Effector memory CD4-positive, alpha-beta T cell (primary cell): ENCODE measurements at regions not wholly inside any gene's neighbourhood (a gene's known extent, or its start where the extent isn't known, plus 50 kb on each side); places are given as distances from the start of the nearest gene placed in this dataset.

Experiments used
- DNase-seq, 3 donors: peaks; one replicate each; pipeline ENCODE4 v3.0.0-alpha.2; 2020
- H3K27ac ChIP-seq: 2 replicates; pipeline ENCODE4 v1.7.0; 2013; ENCODE audit warnings: mild to moderate bottlenecking, low read length, moderate library complexity; ENCODE audit not compliant: insufficient read depth, poor library complexity, severe bottlenecking
- H3K27me3 ChIP-seq: replicated peaks from 2 replicates; pipeline ENCODE4 v1.7.0; 2013; ENCODE audit warnings: mild to moderate bottlenecking, low read length; ENCODE audit not compliant: insufficient read depth, control insufficient read depth, poor library complexity, severe bottlenecking
- H3K36me3 ChIP-seq: 2 replicates; pipeline ENCODE4 v1.7.0; 2013; ENCODE audit warnings: mild to moderate bottlenecking, low read length, moderate library complexity; ENCODE audit not compliant: control insufficient read depth, insufficient read depth
- H3K4me1 ChIP-seq: 2 replicates; pipeline ENCODE4 v1.7.0; 2013; ENCODE audit warnings: low read length, mild to moderate bottlenecking; ENCODE audit not compliant: control insufficient read depth, insufficient read depth, poor library complexity, severe bottlenecking
- H3K4me3 ChIP-seq: 2 replicates; pipeline ENCODE4 v1.7.0; 2013; ENCODE audit warnings: low read length, low read depth, mild to moderate bottlenecking; ENCODE audit not compliant: insufficient read depth, poor library complexity, severe bottlenecking
- H3K9me3 ChIP-seq: 2 replicates; pipeline ENCODE4 v1.7.0; 2013; ENCODE audit warnings: mild to moderate bottlenecking, low read length, moderate library complexity; ENCODE audit not compliant: control insufficient read depth

DNA sequence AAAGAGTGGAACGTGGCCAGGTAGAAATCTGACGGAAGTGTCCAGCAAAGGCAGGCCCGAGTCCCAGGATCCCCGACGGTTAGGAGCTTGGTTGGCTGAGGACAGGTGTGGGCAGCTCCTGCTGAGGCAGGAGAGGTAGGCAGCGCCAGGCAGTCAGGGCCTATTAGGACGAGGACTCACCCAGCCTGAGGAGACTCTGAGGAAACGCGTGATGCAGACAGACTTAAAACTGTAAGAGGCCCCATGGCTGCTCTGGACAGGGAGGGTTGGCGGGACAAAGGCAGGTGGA, 255.7 kb upstream of the SFSWAP start:
- no peaks in the 10 kb centered on the region for H3K27me3 ChIP-seq
- no peaks in the 10 kb centered on the region for H3K9me3 ChIP-seq
- no peak overlapping the region for H3K4me3 ChIP-seq
- no peaks in the 10 kb centered on the region for H3K4me1 ChIP-seq
- H3K27ac ChIP-seq = no peak overlapping the region
- no peak for DNase-seq
- H3K36me3 ChIP-seq = no peaks in the 10 kb centered on the region

DNA sequence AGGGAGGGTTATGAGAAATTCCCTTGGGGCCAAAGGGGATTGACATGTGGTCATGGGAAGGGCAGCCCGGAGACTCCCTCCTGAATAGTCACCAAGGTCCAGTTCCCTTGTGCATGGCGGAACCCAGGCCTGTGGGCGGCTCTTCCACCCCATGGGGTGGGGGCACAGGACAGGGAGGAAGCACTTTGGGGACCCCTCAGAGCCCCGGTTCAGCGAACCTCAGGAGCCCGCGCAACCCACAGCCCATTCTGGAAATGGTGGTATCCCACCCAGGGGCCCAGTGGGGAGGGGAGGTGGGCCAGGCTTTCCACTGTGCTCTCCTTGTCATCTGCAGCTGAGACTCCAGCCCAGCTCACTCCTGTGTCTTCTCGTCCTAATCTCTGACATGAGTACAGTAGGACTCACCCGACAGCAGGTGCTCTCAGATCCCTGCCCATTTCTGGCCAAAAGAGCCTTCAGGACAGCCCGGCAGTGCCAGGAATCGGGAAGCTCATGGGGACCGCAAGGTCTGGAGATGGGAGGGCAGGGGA, 255.2 kb upstream of the SFSWAP start:
- Histone ChIP-seq H3K4me3 (no peak overlapping the region), H3K27ac (no peak overlapping the region), H3K36me3 (no peaks in the 10 kb centered on the region), H3K27me3 (no peaks in the 10 kb centered on the region), H3K9me3 (no peaks in the 10 kb centered on the region), H3K4me1 (no peaks in the 10 kb centered on the region)
- no peak for DNase-seq

DNA sequence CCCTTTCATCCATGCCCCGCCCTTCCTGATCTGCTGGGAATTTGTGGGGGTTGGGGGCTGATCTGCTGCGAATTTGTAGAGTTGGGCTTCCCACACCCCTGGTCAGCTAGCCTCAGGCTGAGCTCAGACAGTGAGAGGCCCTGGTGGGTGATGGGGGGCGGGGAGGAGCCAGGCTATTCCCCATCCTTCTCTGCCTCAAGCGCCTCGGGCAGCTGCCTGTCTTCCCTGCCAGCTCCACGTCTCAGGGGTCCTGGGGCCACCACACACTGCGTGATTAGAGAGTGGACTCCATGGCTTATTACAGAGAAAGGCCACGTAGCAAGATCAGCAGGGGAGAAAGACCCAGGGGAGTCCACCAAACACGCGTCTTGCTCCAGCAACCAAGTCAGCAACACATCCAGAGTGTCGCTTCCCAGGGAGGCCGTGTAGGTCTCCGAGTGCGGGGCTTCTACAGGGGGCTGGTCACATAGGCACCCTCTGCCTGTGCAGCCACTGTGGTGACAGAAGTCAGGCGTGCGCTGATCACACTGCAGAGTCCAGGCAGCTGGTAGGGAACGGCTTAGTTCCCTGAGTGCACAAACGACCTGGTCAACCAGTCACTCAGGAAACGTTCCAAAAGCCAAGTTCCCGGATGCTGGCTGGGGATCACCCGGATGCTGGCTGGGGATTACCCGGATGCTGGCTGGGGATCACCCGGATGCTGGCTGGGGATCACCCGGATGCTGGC, 254.4 kb upstream of the SFSWAP start:
- H3K27ac ChIP-seq = no peak overlapping the region
- no peak for DNase-seq
- no peaks in the 10 kb centered on the region for H3K4me1 ChIP-seq
- no peaks in the 10 kb centered on the region for H3K27me3 ChIP-seq
- H3K9me3 ChIP-seq = no peaks in the 10 kb centered on the region
- no peak overlapping the region for H3K4me3 ChIP-seq
- H3K36me3 ChIP-seq = no peaks in the 10 kb centered on the region

DNA sequence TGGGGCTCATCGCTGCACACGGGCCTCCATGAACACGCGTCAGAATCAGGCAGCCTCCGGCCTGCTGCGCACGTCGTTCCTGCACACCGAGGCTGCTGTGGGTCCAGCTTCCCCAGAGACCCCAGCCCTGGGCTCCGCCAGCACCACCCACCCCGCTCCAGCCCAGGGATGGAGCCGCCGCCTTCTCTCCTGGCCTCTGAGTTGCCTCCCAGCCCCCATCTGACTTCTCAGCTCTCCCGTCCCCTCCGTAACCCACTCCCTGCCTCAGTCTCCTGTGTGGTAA, 253.9 kb upstream of the SFSWAP start:
- H3K36me3 ChIP-seq = no peaks in the 10 kb centered on the region
- H3K9me3 ChIP-seq = no peaks in the 10 kb centered on the region
- H3K27ac ChIP-seq = no peak overlapping the region
- H3K27me3 ChIP-seq = no peaks in the 10 kb centered on the region
- DNase-seq = no peak
- no peaks in the 10 kb centered on the region for H3K4me1 ChIP-seq
- no peak overlapping the region for H3K4me3 ChIP-seq

DNA sequence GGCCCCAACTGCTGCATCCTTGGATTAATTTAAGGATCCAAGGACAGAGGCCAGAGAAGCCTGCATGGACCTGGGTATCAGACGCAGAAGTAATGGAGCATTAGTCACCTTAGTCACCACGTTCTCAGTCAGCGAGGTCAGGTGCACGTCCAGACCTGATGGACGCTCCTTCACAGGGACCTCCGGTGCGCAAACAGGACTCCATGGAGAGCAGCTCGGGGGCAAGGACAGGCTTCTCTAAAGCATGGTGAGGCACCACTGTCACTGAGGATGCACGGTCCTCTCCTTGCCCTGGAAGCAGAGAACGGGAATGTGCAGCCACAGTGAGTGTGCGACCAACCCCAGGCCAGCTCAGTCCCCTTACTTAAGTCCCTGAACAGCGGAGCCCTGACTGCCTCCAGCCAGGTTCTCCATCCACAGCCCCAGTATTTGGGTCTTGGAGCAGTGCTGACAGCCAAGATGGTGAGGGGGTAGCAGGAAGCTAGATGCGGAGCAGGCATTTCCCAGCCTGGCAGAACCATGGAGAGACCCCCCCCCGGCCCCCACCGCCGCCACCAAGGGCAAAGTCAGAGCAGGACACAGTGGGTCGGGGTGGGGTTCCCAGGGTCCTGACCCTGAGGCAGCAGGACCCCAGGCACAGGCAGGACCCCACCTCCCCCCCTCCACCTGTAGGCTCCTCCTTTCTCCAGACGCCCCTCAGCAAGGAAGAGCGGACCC, 253.4 kb upstream of the SFSWAP start:
- H3K9me3 ChIP-seq = no peaks in the 10 kb centered on the region
- no peaks in the 10 kb centered on the region for H3K27me3 ChIP-seq
- no peak overlapping the region for H3K27ac ChIP-seq
- H3K4me3 ChIP-seq = no peak overlapping the region
- H3K4me1 ChIP-seq = no peaks in the 10 kb centered on the region
- no peak for DNase-seq
- H3K36me3 ChIP-seq = no peaks in the 10 kb centered on the region

DNA sequence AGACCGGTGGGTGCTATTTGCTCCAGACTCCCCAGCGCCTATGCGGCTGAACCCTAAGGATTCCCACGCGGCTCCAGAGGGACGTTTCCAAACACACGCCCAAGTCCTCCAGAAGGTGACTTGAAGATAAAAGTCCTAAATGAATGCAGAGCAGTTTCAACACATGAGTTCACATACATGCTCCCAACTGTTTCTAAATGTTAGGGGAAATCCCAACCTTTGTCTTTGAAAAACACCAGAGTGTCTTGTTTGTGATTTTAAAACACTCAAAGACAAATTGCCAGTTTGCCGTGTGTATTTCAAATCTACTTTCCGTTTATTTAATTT, 252.9 kb upstream of the SFSWAP start:
- no peaks in the 10 kb centered on the region for H3K9me3 ChIP-seq
- no peak for DNase-seq
- no peak overlapping the region for H3K4me3 ChIP-seq
- H3K36me3 ChIP-seq = no peaks in the 10 kb centered on the region
- H3K4me1 ChIP-seq = no peaks in the 10 kb centered on the region
- no peaks in the 10 kb centered on the region for H3K27me3 ChIP-seq
- no peak overlapping the region for H3K27ac ChIP-seq

DNA sequence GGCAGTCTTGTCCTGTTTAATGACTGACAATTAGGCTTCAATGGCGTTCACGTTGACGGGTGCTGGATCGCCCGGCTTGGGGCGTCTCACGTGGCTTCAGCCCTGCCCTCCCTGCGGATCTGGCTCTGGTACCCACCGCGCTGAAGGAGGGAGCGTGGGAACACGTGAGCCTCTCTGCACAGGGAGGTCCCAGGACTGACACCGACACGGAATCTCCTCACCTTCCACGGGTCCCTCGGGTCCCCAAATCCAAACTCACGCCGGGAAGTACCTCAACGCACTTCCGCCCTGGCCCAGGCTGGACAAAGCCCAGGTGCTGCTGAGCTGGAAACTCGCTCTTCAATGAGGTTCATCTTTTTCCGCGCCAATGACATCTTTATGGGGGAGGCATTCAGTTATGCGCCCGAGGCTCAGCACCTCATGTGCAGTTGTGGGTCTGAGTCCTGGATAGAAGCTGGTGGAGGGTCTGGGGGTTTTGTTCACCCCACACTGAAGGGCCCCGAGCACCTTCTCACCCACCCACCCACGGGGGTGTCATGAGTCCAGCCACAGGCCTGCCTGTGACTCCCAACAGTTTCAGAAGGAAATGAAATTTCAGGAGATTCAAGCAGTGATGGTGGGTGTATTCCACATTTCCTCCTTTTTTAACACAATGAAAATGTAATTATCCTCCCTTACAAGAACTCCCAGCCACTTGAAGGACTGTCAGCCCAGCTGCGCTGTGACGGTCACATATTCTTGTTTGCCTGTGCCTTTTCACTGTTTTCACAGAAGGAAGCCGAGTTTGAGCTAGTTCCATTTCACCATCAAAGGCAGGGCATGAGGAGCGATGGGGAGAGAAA, 251.7 kb upstream of the SFSWAP start:
- Histone ChIP-seq H3K4me1 (no peaks in the 10 kb centered on the region), H3K27me3 (no peaks in the 10 kb centered on the region), H3K36me3 (no peaks in the 10 kb centered on the region), H3K9me3 (no peaks in the 10 kb centered on the region), H3K27ac (no peak overlapping the region), H3K4me3 (no peak overlapping the region)
- DNase-seq = no peak

DNA sequence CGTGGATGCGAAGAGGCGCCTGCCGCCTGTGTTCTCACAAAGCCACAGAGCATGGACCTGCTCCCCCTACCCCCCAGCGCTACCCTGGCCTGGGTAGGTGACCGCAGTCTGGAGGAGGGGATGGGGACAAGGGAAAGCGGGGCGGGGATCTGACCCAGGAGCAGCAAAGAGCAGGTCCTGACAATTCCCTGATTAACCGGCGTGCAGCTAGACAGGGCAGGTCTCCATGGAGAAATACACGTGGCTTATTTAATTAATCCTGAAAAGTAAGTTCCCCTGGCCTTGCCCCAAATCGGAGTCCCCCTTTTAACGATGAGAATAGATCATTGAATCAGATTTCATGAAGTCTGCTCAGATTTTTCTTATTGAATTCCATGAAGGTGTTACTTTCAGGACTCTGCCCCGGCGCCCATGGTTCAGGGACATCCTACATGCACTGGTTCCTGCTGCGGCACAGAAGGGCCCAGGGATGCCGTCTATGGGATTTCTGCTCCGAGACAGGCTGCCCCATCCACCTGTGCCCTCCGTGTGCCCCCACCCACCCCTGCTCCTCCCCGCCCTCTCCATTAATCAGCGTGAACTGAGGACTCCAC, 251.0 kb upstream of the SFSWAP start:
- no peaks in the 10 kb centered on the region for H3K27me3 ChIP-seq
- no peaks in the 10 kb centered on the region for H3K9me3 ChIP-seq
- no peak for DNase-seq
- no peak overlapping the region for H3K4me3 ChIP-seq
- H3K4me1 ChIP-seq = no peaks in the 10 kb centered on the region
- no peaks in the 10 kb centered on the region for H3K36me3 ChIP-seq
- H3K27ac ChIP-seq = no peak overlapping the region

DNA sequence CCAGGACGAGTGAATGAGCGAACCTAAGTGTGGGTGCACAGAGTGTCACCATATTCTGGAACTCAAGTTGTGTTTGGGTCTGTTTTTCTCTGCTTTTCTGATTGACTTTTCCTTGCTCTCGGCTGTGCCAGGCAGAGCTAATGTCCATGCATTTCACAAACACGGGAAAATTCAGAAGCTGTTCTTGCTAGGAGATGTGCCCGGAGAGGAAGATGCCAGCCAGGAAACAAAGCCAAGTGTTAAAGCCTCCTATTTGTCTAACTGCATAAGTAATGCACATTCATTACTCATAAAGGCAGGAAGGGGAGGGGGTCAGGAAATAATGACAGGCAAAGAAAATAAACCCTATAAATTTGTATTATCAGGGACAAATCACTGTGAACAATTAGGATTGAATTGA, 250.4 kb upstream of the SFSWAP start:
- H3K4me1 ChIP-seq = no peaks in the 10 kb centered on the region
- no peaks in the 10 kb centered on the region for H3K36me3 ChIP-seq
- H3K27me3 ChIP-seq = no peaks in the 10 kb centered on the region
- no peak overlapping the region for H3K4me3 ChIP-seq
- H3K27ac ChIP-seq = no peak overlapping the region
- H3K9me3 ChIP-seq = no peaks in the 10 kb centered on the region
- DNase-seq = no peak

DNA sequence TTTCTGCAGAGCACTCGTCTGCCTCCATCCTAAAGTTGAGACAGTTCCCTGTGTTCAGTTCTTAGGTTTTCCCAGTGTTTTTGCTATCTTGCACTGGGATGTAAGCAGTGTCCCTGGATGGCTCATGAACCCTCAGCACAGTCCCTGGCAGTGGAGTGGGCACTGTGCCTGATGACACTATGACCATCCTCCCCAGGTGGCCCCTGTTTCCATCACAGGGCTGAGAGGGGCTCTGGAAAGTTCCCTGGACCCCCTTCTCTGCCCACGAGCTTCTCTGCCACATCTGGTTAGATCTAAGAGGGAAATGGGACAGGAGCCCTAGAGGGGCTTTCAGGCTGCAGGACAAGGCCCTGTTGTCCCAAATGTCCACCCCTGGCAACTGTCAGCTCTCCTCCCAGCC, 249.8 kb upstream of the SFSWAP start:
- H3K9me3 ChIP-seq = no peaks in the 10 kb centered on the region
- H3K27ac ChIP-seq = no peak overlapping the region
- DNase-seq = no peak
- H3K4me1 ChIP-seq = no peaks in the 10 kb centered on the region
- no peaks in the 10 kb centered on the region for H3K27me3 ChIP-seq
- H3K36me3 ChIP-seq = no peaks in the 10 kb centered on the region
- no peak overlapping the region for H3K4me3 ChIP-seq
